ENCODE measurements at regions not wholly inside any gene's neighbourhood (a gene's known extent, or its start where the extent isn't known, plus 50 kb on each side); places are given as distances from the start of the nearest gene placed in this dataset.
"Not testable (repeated sequence)": the region's sequence is repeated elsewhere in the genome, so short reads cannot be mapped to it uniquely, and the experiment has no call there.

DNA sequence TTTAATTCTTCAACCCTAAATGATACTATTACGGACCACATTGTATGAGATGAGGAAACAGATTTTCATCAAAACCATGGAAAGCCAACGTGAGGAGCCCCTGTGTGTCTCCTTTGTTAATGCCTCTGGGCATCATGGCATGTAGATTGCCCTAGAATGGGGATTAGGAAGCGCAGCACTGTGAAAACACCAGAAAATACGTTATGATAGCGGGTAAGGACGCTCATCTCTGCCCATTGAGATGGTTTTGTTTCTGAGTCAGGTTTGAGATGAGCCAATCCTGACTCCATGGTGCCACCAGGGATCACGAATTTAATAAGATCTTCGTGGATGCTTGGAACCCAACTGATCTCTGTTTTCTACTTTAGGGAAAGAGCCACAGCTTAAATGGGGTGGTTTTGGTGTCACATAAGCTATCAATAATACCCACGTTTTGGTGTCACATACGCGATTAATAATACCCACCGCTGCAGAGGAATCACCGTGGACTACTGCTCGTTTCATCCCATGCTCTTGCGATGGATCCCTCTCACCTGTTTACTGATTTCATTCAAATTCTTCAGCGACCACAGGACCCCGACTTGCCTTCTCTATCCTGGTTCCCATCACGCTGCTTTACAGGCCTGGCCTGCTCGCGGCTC lies 137.3 kb downstream of the FOXD4L6 start:
- not testable (repeated sequence) for TF ChIP-seq CTCF (conservative IDR thresholded peaks at IDR 0.05; ENCODE audit: low read depth in 2 of 2); EZH2 (IDR thresholded peaks at IDR 0.05; ENCODE audit: low read depth, unreplicated experiment); EZH2phosphoT487 (IDR thresholded peaks at IDR 0.05; ENCODE audit: unreplicated experiment); REST (IDR thresholded peaks at IDR 0.05; ENCODE audit: unreplicated experiment)
